GM19395 (cell line): ENCODE measurements at regions not wholly inside any gene's neighbourhood (a gene's known extent, or its start where the extent isn't known, plus 50 kb on each side); places are given as distances from the start of the nearest gene placed in this dataset.

Experiments used
- ATAC-seq: cut with Tn5 transposase; IDR thresholded peaks from one replicate; pipeline ENCODE4 v1.9.1; 2021; ENCODE audit warnings: mild to moderate bottlenecking, moderate library complexity; ENCODE audit not compliant: unreplicated experiment

- ATAC-seq, result no peak
Measured at GRCh38 chr2:5111581-5111980, 580.6 kb upstream of the SOX11 start.

- no peak for ATAC-seq
Measured at GRCh38 chr2:5119046-5119445, 573.1 kb upstream of the SOX11 start.

GRCh38 chr2:5121121-5121520 lies 571.1 kb upstream of the SOX11 start:
- ATAC-seq, result no peak

- no peak for ATAC-seq
Measured at GRCh38 chr2:5121642-5122041, 570.5 kb upstream of the SOX11 start.

GRCh38 chr2:5123582-5124196 lies 568.5 kb upstream of the SOX11 start:
- ATAC-seq, result no peak

GRCh38 chr2:5125017-5125730 lies 567.0 kb upstream of the SOX11 start:
- no peak for ATAC-seq

- no peak for ATAC-seq
Measured at GRCh38 chr2:5132281-5132680, 559.9 kb upstream of the SOX11 start.

- ATAC-seq, result no peak
Measured at GRCh38 chr2:5140347-5140746, 551.8 kb upstream of the SOX11 start.

- ATAC-seq, result no peak
Measured at GRCh38 chr2:5144159-5144558, 548.0 kb upstream of the SOX11 start.

GRCh38 chr2:5145053-5145452 lies 547.1 kb upstream of the SOX11 start:
- ATAC-seq, result no peak

- ATAC-seq, result no peak
Measured at GRCh38 chr2:5145801-5146200, 546.4 kb upstream of the SOX11 start.

GRCh38 chr2:5148392-5149085 lies 543.6 kb upstream of the SOX11 start:
- no peak for ATAC-seq

GRCh38 chr2:5150871-5151270 lies 541.3 kb upstream of the SOX11 start:
- ATAC-seq, result no peak

- no peak for ATAC-seq
Measured at GRCh38 chr2:5164776-5165525, 527.2 kb upstream of the SOX11 start.

- no peak for ATAC-seq
Measured at GRCh38 chr2:5172923-5173322, 519.3 kb upstream of the SOX11 start.

GRCh38 chr2:5173876-5174535 lies 518.2 kb upstream of the SOX11 start:
- ATAC-seq, result no peak

GRCh38 chr2:5175231-5175630 lies 517.0 kb upstream of the SOX11 start:
- ATAC-seq, result no peak

GRCh38 chr2:5176764-5177163 lies 515.4 kb upstream of the SOX11 start:
- ATAC-seq, result no peak

- no peak for ATAC-seq
Measured at GRCh38 chr2:5183031-5183430, 509.2 kb upstream of the SOX11 start.

GRCh38 chr2:5187283-5187682 lies 504.9 kb upstream of the SOX11 start:
- no peak for ATAC-seq

GRCh38 chr2:5188636-5189035 lies 503.5 kb upstream of the SOX11 start:
- ATAC-seq, result no peak
